GM12891 (cell line): ENCODE measurements at regions not wholly inside any gene's neighbourhood (a gene's known extent, or its start where the extent isn't known, plus 50 kb on each side); places are given as distances from the start of the nearest gene placed in this dataset.

Experiments used
- DNase-seq: peaks from one replicate; pipeline ENCODE4 v3.0.0; 2011; ENCODE audit warnings: low spot score; ENCODE audit not compliant: insufficient read length
- FAIRE-seq: peaks from 2 replicates; lab custom pipeline; 2011; peaks lifted over from hg19 to GRCh38; lab: Jason Lieb, UNC
- PAX5 ChIP-seq: IDR thresholded peaks from 2 replicates; pipeline ENCODE4 v1.6.1; 2011; ENCODE audit warnings: low read length, moderate library complexity, mild to moderate bottlenecking; ENCODE audit not compliant: insufficient read depth, severe bottlenecking
- POLR2A ChIP-seq: IDR thresholded peaks from 2 replicates; pipeline ENCODE4 v1.6.1; 2011; ENCODE audit warnings: low read depth, low read length, control low read depth
- POLR2AphosphoS5 ChIP-seq: IDR thresholded peaks from 2 replicates; pipeline ENCODE4 v1.6.1; 2011; ENCODE audit warnings: low read depth, low read length, control low read depth
- POU2F2 ChIP-seq: IDR thresholded peaks from 2 replicates; pipeline ENCODE4 v1.6.1; 2011; ENCODE audit warnings: low read depth, mild to moderate bottlenecking, control low read depth, low read length, moderate library complexity
- SPI1 ChIP-seq: IDR thresholded peaks from 2 replicates; pipeline ENCODE4 v1.6.1; 2011; ENCODE audit warnings: low read depth, low read length, control low read depth
- TAF1 ChIP-seq: IDR thresholded peaks from 2 replicates; pipeline ENCODE4 v1.6.1; 2011; ENCODE audit warnings: low read depth, low read length, control low read depth

DNA sequence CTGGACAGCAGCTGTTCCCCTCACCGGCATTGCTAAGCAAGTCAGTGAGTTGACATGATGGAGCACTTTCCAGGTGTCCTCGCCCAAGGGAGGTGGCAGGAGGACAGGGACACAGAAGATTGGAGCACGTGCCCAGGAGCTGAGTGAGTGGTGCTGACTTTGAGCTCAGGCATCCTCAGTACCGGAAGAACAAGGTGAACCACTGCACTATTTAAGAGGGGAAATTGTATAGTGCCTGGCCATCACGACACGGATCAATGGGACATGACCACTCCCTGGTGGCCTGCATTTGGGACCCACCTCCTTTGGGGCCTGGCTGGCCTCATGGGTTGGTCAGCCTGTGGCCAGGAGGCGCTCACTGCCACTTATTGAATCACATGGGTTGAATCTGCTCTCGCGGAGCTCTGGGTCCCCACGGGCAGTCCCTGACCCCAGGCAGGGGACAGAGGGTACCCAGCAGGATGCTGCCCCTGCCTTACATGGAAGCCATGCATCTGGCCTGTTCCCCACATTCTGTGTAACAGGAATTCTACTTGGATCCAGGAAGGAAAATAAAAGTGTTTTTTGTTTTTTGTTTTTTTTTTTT is 206.9 kb upstream of the ZNF536 start:
- DNase-seq = no peak
- TF ChIP-seq SPI1 = no peak
- no peak for FAIRE-seq

DNA sequence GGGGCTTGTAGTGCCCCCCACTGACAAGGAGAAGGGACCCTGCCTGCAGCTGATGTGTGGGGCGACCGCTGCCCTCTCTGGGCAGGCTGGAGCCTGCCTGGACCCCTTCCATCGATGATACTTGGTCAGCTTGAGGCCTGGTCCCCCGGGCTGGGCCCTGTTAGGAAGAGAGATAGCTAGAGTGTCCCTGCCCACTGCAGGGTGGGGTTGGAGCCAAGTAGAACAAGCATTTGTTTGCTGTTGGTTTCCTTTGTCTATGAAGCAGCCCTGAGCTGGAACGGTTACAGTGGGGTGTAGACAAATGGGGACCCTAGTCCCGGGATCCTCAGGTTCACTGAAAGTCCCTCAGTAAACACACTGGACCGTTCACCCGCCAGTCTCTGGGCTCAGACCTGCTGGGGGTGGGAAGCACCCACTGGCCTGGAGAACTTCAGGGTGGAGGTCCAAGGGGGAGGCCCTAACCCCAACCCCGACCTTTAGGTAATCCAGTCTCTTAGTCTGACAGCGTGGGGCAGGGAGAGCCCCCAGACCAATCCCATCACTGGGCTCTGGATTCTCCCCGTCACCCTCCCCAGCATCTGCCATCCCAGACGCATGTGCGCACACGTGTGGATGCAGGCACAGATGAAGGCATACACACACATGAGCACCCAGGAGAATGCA is 204.8 kb upstream of the ZNF536 start:
- no peak for FAIRE-seq
- TF ChIP-seq SPI1 (no peak), POLR2A (no peak), TAF1 (no peak), PAX5 (no peak), POLR2AphosphoS5 (no peak), POU2F2 (no peak)

DNA sequence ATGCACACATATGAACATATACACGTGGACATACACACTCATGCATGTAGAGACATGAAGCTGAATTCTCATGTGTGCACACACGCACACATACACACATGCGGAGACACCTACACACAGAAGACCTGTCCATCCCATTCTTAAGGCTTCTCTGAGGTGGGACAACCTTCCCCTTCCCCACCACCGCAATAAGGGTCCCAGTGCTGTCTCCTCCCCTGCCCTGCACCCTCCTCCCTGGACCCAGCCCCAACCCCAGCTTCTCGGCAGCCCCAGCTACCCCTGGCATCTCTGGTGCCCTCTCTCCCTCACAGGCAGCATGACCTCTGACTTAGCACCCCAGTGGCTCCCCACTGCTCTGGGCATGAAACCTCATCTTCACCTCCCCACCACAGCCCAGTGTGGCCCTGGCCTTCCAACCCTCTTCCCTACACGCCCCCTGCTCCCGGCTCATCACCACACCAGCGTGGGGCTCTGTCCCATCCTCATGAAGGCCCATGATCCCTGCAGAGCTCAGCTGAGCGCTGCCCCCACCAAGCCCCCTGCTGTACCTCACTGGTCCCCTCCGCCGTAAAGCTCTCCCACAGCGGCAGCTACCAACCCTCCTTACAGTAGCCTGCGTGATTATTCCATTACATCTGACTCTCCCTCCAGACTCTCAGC is 204.1 kb upstream of the ZNF536 start:
- DNase-seq = no peak
- FAIRE-seq = no peak
- TF ChIP-seq TAF1 (no peak), SPI1 (no peak), POU2F2 (no peak), POLR2AphosphoS5 (no peak), PAX5 (no peak), POLR2A (no peak)

More for the DNA sequence above, 204.8 kb upstream of the ZNF536 start:
- DNase-seq = no peak

DNA sequence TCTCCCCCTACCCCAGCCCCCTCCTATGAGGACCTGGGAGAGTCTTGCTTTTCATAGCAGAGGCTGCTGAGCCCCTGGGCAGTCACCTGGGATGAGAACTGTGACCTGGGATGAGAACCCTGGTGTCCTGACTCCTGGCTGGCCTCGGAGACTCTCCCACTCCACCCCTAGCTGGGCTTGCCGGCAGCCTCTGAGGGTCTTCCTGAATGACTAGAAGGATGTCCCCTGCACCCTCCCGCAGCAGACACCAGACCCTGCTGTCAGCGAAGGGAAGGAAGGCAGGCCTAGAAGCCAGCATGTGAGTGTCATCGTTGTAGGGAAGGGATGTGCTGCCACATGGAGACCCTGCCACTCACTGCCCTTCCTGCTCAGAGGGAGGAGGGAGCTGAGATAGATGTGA is 203.4 kb upstream of the ZNF536 start:
- FAIRE-seq = no peak
- TF ChIP-seq SPI1 = no peak
- TF ChIP-seq PAX5 = no peak
- TF ChIP-seq TAF1 = no peak
- TF ChIP-seq POLR2AphosphoS5 = no peak
- no peak for TF ChIP-seq POLR2A
- TF ChIP-seq POU2F2 = no peak
- no peak for DNase-seq

- FAIRE-seq = no peak
- TF ChIP-seq POLR2A (no peak), POU2F2 (no peak), POLR2AphosphoS5 (no peak)
- no peak for DNase-seq
These were observed 202.8 kb upstream of the ZNF536 start for GRCh38 chr19:30169196-30169900.

DNA sequence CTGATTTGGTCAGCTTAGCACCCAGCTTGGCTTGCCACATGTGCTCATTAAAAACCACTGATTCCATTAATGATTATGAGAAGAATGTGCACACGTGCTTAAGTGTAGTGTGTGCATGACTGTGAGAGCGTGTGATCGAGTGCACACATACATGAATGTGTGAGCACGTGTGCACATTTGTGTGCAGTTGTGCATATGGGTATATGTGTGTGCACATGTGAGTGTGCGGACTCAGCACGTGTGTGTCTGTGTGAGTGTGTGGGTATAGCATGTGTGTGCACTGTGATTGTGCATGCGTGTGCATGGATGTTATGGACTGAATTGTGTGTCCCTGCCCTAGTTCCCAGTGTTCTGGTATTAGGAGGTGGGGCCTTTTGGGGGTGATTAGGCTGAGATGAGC is 202.1 kb upstream of the ZNF536 start:
- DNase-seq = no peak
- FAIRE-seq = no peak
- TF ChIP-seq POLR2AphosphoS5 (no peak), TAF1 (no peak), SPI1 (no peak), POU2F2 (no peak), PAX5 (no peak), POLR2A (no peak)

GRCh38 chr19:30170495-30171137 is 201.6 kb upstream of the ZNF536 start:
- TF ChIP-seq PAX5 (no peak), TAF1 (no peak), POLR2AphosphoS5 (no peak), POU2F2 (no peak), POLR2A (no peak), SPI1 (no peak)
- DNase-seq (no peak), FAIRE-seq (no peak)

- TF ChIP-seq PAX5 (no peak), POLR2A (no peak), SPI1 (no peak), POU2F2 (no peak), TAF1 (no peak), POLR2AphosphoS5 (no peak)
- DNase-seq = no peak
- FAIRE-seq = peak; percentile 87
These were observed 201.0 kb upstream of the ZNF536 start for GRCh38 chr19:30171138-30171635.
